HG03135 (cell line): ENCODE measurements at regions not wholly inside any gene's neighbourhood (a gene's known extent, or its start where the extent isn't known, plus 50 kb on each side); places are given as distances from the start of the nearest gene placed in this dataset.
"Not testable (repeated sequence)": the region's sequence is repeated elsewhere in the genome, so short reads cannot be mapped to it uniquely, and the experiment has no call there.

Experiments used
- ATAC-seq: cut with Tn5 transposase; IDR thresholded peaks from one replicate; pipeline ENCODE4 v1.9.1; 2021; ENCODE audit warnings: mild to moderate bottlenecking, moderate library complexity; ENCODE audit not compliant: unreplicated experiment

- ATAC-seq = no peak
Observed at GRCh38 chr10:34016576-34016975, 682.1 kb upstream of the NRP1 start.

GRCh38 chr10:34015700-34016099 is 681.2 kb upstream of the NRP1 start:
- ATAC-seq = no peak

- no peak for ATAC-seq
Observed at GRCh38 chr10:34013235-34013634, 678.8 kb upstream of the NRP1 start.

- no peak for ATAC-seq
Observed at GRCh38 chr10:34010891-34011290, 676.4 kb upstream of the NRP1 start.

GRCh38 chr10:34010228-34010627 is 675.8 kb upstream of the NRP1 start:
- ATAC-seq = not testable (repeated sequence)

- ATAC-seq = no peak
Observed at GRCh38 chr10:34008656-34009055, 674.2 kb upstream of the NRP1 start.

GRCh38 chr10:34006471-34006870 is 672.0 kb upstream of the NRP1 start:
- no peak for ATAC-seq

- no peak for ATAC-seq
Observed at GRCh38 chr10:34003561-34003960, 669.1 kb upstream of the NRP1 start.

- ATAC-seq = no peak
Observed at GRCh38 chr10:34002896-34003295, 668.4 kb upstream of the NRP1 start.

GRCh38 chr10:34001831-34002230 is 667.4 kb upstream of the NRP1 start:
- ATAC-seq = no peak

GRCh38 chr10:34001087-34001580 is 666.7 kb upstream of the NRP1 start:
- ATAC-seq = no peak

- ATAC-seq = no peak
Observed at GRCh38 chr10:33993917-33994316, 659.5 kb upstream of the NRP1 start.

GRCh38 chr10:33991924-33992323 is 657.5 kb upstream of the NRP1 start:
- no peak for ATAC-seq

- no peak for ATAC-seq
Observed at GRCh38 chr10:33986515-33986914, 652.0 kb upstream of the NRP1 start.

- ATAC-seq = no peak
Observed at GRCh38 chr10:33986016-33986415, 651.5 kb upstream of the NRP1 start.

- ATAC-seq = no peak
Observed at GRCh38 chr10:33982995-33983394, 648.5 kb upstream of the NRP1 start.

GRCh38 chr10:33981301-33981700 is 646.8 kb upstream of the NRP1 start:
- ATAC-seq = no peak

GRCh38 chr10:33979195-33979594 is 644.7 kb upstream of the NRP1 start:
- ATAC-seq = no peak

- no peak for ATAC-seq
Observed at GRCh38 chr10:33975481-33975880, 641.0 kb upstream of the NRP1 start.

GRCh38 chr10:33974976-33975478 is 640.6 kb upstream of the NRP1 start:
- ATAC-seq = no peak

GRCh38 chr10:33968983-33969382 is 634.5 kb upstream of the NRP1 start:
- ATAC-seq = no peak

GRCh38 chr10:33967606-33968120 is 633.2 kb upstream of the NRP1 start:
- no peak for ATAC-seq

- no peak for ATAC-seq
Observed at GRCh38 chr10:33966946-33967345, 632.5 kb upstream of the NRP1 start.
